Astrocyte (in vitro differentiated cells and primary cell): ENCODE measurements at regions not wholly inside any gene's neighbourhood (a gene's known extent, or its start where the extent isn't known, plus 50 kb on each side); places are given as distances from the start of the nearest gene placed in this dataset.

ENCODE experiments used
- DNase-seq: peaks from one replicate; pipeline ENCODE4 v3.0.0-alpha.2; 2010; ENCODE audit warnings: low read depth
- FAIRE-seq: peaks from 2 replicates; lab custom pipeline; 2011; peaks lifted over from hg19 to GRCh38; lab: Jason Lieb, UNC
- H2AFZ ChIP-seq: 2 replicates; pipeline ENCODE4 v1.6.0; 2012; ENCODE audit warnings: low read depth, low read length, inconsistent platforms
- H3K27ac ChIP-seq: 2 replicates; pipeline ENCODE4 v1.5.1; 2011; ENCODE audit warnings: low read depth, low read length, inconsistent platforms
- H3K27me3 ChIP-seq: 2 replicates; pipeline ENCODE4 v1.6.0; 2011; ENCODE audit warnings: low read length, inconsistent platforms; ENCODE audit not compliant: insufficient read depth
- H3K36me3 ChIP-seq: 2 replicates; pipeline ENCODE4 v1.5.1; 2011; ENCODE audit warnings: low read length, inconsistent platforms; ENCODE audit not compliant: insufficient read depth
- H3K4me1 ChIP-seq: 2 replicates; pipeline ENCODE4 v1.5.1; 2011; ENCODE audit warnings: low read length, inconsistent platforms; ENCODE audit not compliant: insufficient read depth
- H3K4me2 ChIP-seq: 2 replicates; pipeline ENCODE4 v1.6.0; 2012; ENCODE audit warnings: low read length, inconsistent platforms
- H3K4me3 ChIP-seq: 2 replicates; pipeline ENCODE4 v1.5.1; 2011; ENCODE audit warnings: low read depth, mild to moderate bottlenecking, low read length, inconsistent platforms; ENCODE audit not compliant: insufficient read depth
- H3K79me2 ChIP-seq: 2 replicates; pipeline ENCODE4 v1.6.0; 2012; ENCODE audit warnings: mild to moderate bottlenecking, low read length, inconsistent platforms; ENCODE audit not compliant: insufficient read depth
- H3K9ac ChIP-seq: 2 replicates; pipeline ENCODE4 v1.6.0; 2012; ENCODE audit warnings: mild to moderate bottlenecking, low read length, inconsistent platforms
- H3K9me3 ChIP-seq: 2 replicates; pipeline ENCODE4 v1.5.1; 2012; ENCODE audit warnings: low read depth, mild to moderate bottlenecking, low read length, inconsistent platforms; ENCODE audit not compliant: insufficient read depth
- H4K20me1 ChIP-seq: 2 replicates; pipeline ENCODE4 v1.6.0; 2012; ENCODE audit warnings: low read length, inconsistent platforms; ENCODE audit not compliant: insufficient read depth
- H3K27ac Mint-ChIP-seq: one replicate; pipeline ENCODE4 v1.8.0; 2021; ENCODE audit warnings: mild to moderate bottlenecking, mixed read lengths; ENCODE audit not compliant: unreplicated experiment
- H3K27me3 Mint-ChIP-seq: one replicate; pipeline ENCODE4 v1.8.0; 2021; ENCODE audit warnings: low read depth, mixed read lengths; ENCODE audit not compliant: unreplicated experiment
- H3K36me3 Mint-ChIP-seq: one replicate; pipeline ENCODE4 v1.8.0; 2021; ENCODE audit warnings: low read depth, mixed read lengths; ENCODE audit not compliant: unreplicated experiment
- H3K4me1 Mint-ChIP-seq: one replicate; pipeline ENCODE4 v1.8.0; 2021; ENCODE audit warnings: low read depth, mixed read lengths; ENCODE audit not compliant: unreplicated experiment
- H3K4me3 Mint-ChIP-seq: one replicate; pipeline ENCODE4 v1.8.0; 2021; ENCODE audit warnings: mild to moderate bottlenecking, moderate library complexity, mixed read lengths; ENCODE audit not compliant: unreplicated experiment
- H3K9me3 Mint-ChIP-seq: one replicate; pipeline ENCODE4 v1.8.0; 2021; ENCODE audit warnings: mild to moderate bottlenecking, mixed read lengths; ENCODE audit not compliant: unreplicated experiment
- EZH2 ChIP-seq: IDR thresholded peaks from 2 replicates; pipeline ENCODE4 v1.6.1; 2012; ENCODE audit warnings: mild to moderate bottlenecking, low read length, inconsistent platforms; ENCODE audit not compliant: insufficient read depth
- TF ChIP-seq, protein P1 (sequence below): IDR thresholded peaks from 2 replicates; pipeline ENCODE4 v1.5.1; 2011; ENCODE audit warnings: low read depth, mild to moderate bottlenecking, inconsistent platforms, low read length, moderate library complexity; ENCODE audit not compliant: insufficient read depth

DNA sequence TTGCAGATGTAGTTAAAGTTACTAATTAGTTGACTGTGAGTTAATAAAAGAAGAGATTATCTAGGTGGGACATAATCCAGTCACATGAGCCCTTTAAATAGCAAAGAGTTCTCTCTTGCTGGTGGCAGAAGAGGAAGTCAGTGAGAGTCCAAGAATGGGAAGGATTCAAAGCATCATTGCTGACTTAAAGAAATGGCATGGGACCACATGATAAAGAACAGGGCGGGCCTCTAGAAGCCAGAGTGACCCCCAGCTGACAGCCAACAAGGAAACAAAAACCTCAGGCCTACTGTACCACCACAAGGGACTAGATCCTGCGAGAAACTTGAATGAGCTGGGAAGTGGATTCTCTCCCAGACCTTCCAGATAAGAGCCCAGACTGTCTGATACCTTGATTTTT is 447.2 kb upstream of the CCDC54 start:
- H3K4me3 ChIP-seq = no peak overlapping the region
- H3K4me1 ChIP-seq = no peaks in the 10 kb centered on the region
- no peak overlapping the region for H3K27ac Mint-ChIP-seq
- H3K9ac ChIP-seq = no peak overlapping the region
- no peak overlapping the region for H3K4me2 ChIP-seq
- no peak for FAIRE-seq
- no peak overlapping the region for H3K27ac ChIP-seq
- no peaks in the 10 kb centered on the region for H4K20me1 ChIP-seq
- H3K4me3 Mint-ChIP-seq = no peak overlapping the region
- H3K36me3 ChIP-seq = no peaks in the 10 kb centered on the region
- H3K79me2 ChIP-seq = no peaks in the 10 kb centered on the region
- TF ChIP-seq, protein P1, sequence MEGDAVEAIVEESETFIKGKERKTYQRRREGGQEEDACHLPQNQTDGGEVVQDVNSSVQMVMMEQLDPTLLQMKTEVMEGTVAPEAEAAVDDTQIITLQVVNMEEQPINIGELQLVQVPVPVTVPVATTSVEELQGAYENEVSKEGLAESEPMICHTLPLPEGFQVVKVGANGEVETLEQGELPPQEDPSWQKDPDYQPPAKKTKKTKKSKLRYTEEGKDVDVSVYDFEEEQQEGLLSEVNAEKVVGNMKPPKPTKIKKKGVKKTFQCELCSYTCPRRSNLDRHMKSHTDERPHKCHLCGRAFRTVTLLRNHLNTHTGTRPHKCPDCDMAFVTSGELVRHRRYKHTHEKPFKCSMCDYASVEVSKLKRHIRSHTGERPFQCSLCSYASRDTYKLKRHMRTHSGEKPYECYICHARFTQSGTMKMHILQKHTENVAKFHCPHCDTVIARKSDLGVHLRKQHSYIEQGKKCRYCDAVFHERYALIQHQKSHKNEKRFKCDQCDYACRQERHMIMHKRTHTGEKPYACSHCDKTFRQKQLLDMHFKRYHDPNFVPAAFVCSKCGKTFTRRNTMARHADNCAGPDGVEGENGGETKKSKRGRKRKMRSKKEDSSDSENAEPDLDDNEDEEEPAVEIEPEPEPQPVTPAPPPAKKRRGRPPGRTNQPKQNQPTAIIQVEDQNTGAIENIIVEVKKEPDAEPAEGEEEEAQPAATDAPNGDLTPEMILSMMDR = no peak
- TF ChIP-seq EZH2 = no peak
- H3K4me1 Mint-ChIP-seq = no peaks in the 10 kb centered on the region
- peaks cover 2% of the 10 kb centered on the region for H3K9me3 Mint-ChIP-seq
- no peaks in the 10 kb centered on the region for H3K27me3 Mint-ChIP-seq
- no peaks in the 10 kb centered on the region for H3K36me3 Mint-ChIP-seq
- H3K27me3 ChIP-seq = no peaks in the 10 kb centered on the region
- DNase-seq = no peak
- H2AFZ ChIP-seq = no peak overlapping the region
- H3K9me3 ChIP-seq = no peaks in the 10 kb centered on the region

- no peak overlapping the region for H3K27ac ChIP-seq
- no peak overlapping the region for H2AFZ ChIP-seq
- no peak overlapping the region for H3K4me3 Mint-ChIP-seq
- no peak for FAIRE-seq
- TF ChIP-seq, protein P1 = no peak
- TF ChIP-seq EZH2 = no peak
- no peaks in the 10 kb centered on the region for H3K27me3 ChIP-seq
- no peak overlapping the region for H3K4me3 ChIP-seq
- no peaks in the 10 kb centered on the region for H4K20me1 ChIP-seq
- H3K9ac ChIP-seq = no peak overlapping the region
- peaks cover 2% of the 10 kb centered on the region for H3K9me3 Mint-ChIP-seq
- H3K4me1 ChIP-seq = no peaks in the 10 kb centered on the region
- H3K4me1 Mint-ChIP-seq = no peaks in the 10 kb centered on the region
- H3K4me2 ChIP-seq = no peak overlapping the region
- H3K79me2 ChIP-seq = no peaks in the 10 kb centered on the region
- no peak for DNase-seq
- no peaks in the 10 kb centered on the region for H3K36me3 Mint-ChIP-seq
- H3K36me3 ChIP-seq = no peaks in the 10 kb centered on the region
- H3K9me3 ChIP-seq = no peaks in the 10 kb centered on the region
- H3K27ac Mint-ChIP-seq = no peak overlapping the region
- H3K27me3 Mint-ChIP-seq = no peaks in the 10 kb centered on the region
Observed at GRCh38 chr3:106931904-106932303, 445.3 kb upstream of the CCDC54 start.

DNA sequence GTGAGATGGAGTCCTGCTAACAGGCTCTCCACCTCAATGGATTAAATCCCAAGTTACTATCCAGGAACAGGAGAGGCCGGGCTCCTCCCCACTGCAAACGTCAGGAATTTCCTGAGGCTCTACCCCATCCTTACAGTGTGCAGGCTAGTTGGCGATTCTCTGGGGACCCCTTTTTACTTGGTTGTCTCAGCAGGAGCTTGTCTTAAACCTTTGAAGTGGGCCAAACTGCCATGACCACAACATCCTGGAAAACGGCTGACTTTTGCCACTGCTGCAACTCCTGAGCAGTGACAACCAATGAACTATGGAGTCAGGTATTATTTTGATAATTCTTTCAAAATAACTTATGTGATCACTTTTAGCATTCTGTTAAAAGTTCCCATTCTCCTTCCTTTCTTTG is 440.9 kb upstream of the CCDC54 start:
- Histone ChIP-seq H3K4me2 (no peak overlapping the region), H3K9ac (no peak overlapping the region), H3K4me1 (no peaks in the 10 kb centered on the region), H3K9me3 (no peaks in the 10 kb centered on the region), H3K36me3 (no peaks in the 10 kb centered on the region), H3K27ac (no peak overlapping the region), H3K27me3 (no peaks in the 10 kb centered on the region), H4K20me1 (no peaks in the 10 kb centered on the region), H3K79me2 (no peaks in the 10 kb centered on the region), H2AFZ (no peak overlapping the region), H3K4me3 (no peak overlapping the region)
- Mint-ChIP-seq H3K36me3 (no peaks in the 10 kb centered on the region), H3K27ac (no peak overlapping the region), H3K9me3 (peaks cover 2% of the 10 kb centered on the region), H3K4me1 (no peaks in the 10 kb centered on the region), H3K4me3 (no peak overlapping the region), H3K27me3 (no peaks in the 10 kb centered on the region)
- DNase-seq (no peak), FAIRE-seq (no peak)
- TF ChIP-seq EZH2 = no peak
- TF ChIP-seq, protein P1 = no peak
